ENCODE measurements at regions not wholly inside any gene's neighbourhood (a gene's known extent, or its start where the extent isn't known, plus 50 kb on each side); places are given as distances from the start of the nearest gene placed in this dataset.

- no peaks in the 10 kb centered on the region for H3K36me3 ChIP-seq (ENCODE audit: control insufficient read depth in 2 of 2, insufficient read depth in 2 of 2, low read length in 1 of 2)
- H3K27ac ChIP-seq (ENCODE audit: low read depth in 2 of 2, low read length in 1 of 2): no peak overlapping the region
- H3K27me3 ChIP-seq (ENCODE audit: control insufficient read depth in 1 of 2, insufficient read depth in 2 of 2, low read length in 2 of 2): no peaks in the 10 kb centered on the region
- H3K4me1 ChIP-seq (ENCODE audit: control insufficient read depth in 2 of 2, insufficient read depth in 2 of 2, low read length in 1 of 2): no peaks in the 10 kb centered on the region
- H3K9me3 ChIP-seq (ENCODE audit: control insufficient read depth in 2 of 2, insufficient read depth in 1 of 2, low read depth in 1 of 2, low read length in 1 of 2): no peaks in the 10 kb centered on the region
- no peak overlapping the region for H3K4me3 ChIP-seq (ENCODE audit: low read depth in 1 of 2, low read length in 2 of 2)
- WGBS, 2 donors: 76 to 81% methylated on average over 12 of the region's 12 CpGs
Measured at GRCh38 chr12:88743946-88744685, 163.8 kb upstream of the KITLG start.

GRCh38 chr12:88737838-88738472 lies 157.7 kb upstream of the KITLG start:
- H3K27ac ChIP-seq (ENCODE audit: low read depth in 2 of 2, low read length in 1 of 2): no peak overlapping the region
- WGBS, 2 donors: 73 to 91% methylated on average over 8 of the region's 8 CpGs
- H3K4me1 ChIP-seq (ENCODE audit: control insufficient read depth in 2 of 2, insufficient read depth in 2 of 2, low read length in 1 of 2): no peaks in the 10 kb centered on the region
- no peak overlapping the region for H3K4me3 ChIP-seq (ENCODE audit: low read depth in 1 of 2, low read length in 2 of 2)
- H3K27me3 ChIP-seq (ENCODE audit: control insufficient read depth in 1 of 2, insufficient read depth in 2 of 2, low read length in 2 of 2): no peaks in the 10 kb centered on the region
- no peaks in the 10 kb centered on the region for H3K36me3 ChIP-seq (ENCODE audit: control insufficient read depth in 2 of 2, insufficient read depth in 2 of 2, low read length in 1 of 2)
- H3K9me3 ChIP-seq (ENCODE audit: control insufficient read depth in 2 of 2, insufficient read depth in 1 of 2, low read depth in 1 of 2, low read length in 1 of 2): peaks cover 0 to 3% of the 10 kb centered on the region in 2 donors

GRCh38 chr12:88736031-88736430 lies 155.8 kb upstream of the KITLG start:
- no peak overlapping the region for H3K4me3 ChIP-seq (ENCODE audit: low read depth in 1 of 2, low read length in 2 of 2)
- no peaks in the 10 kb centered on the region for H3K36me3 ChIP-seq (ENCODE audit: control insufficient read depth in 2 of 2, insufficient read depth in 2 of 2, low read length in 1 of 2)
- no peak overlapping the region for H3K27ac ChIP-seq (ENCODE audit: low read depth in 2 of 2, low read length in 1 of 2)
- WGBS, 2 donors: 95 to 100% methylated on average over 1 of the region's 1 CpG
- peaks cover 0 to 3% of the 10 kb centered on the region in 2 donors for H3K9me3 ChIP-seq (ENCODE audit: control insufficient read depth in 2 of 2, insufficient read depth in 1 of 2, low read depth in 1 of 2, low read length in 1 of 2)
- H3K4me1 ChIP-seq (ENCODE audit: control insufficient read depth in 2 of 2, insufficient read depth in 2 of 2, low read length in 1 of 2): no peaks in the 10 kb centered on the region
- H3K27me3 ChIP-seq (ENCODE audit: control insufficient read depth in 1 of 2, insufficient read depth in 2 of 2, low read length in 2 of 2): no peaks in the 10 kb centered on the region

- Histone ChIP-seq H3K4me1 (ENCODE audit: control insufficient read depth in 2 of 2, insufficient read depth in 2 of 2, low read length in 1 of 2) (no peaks in the 10 kb centered on the region), H3K4me3 (ENCODE audit: low read depth in 1 of 2, low read length in 2 of 2) (no peak overlapping the region), H3K9me3 (ENCODE audit: control insufficient read depth in 2 of 2, insufficient read depth in 1 of 2, low read depth in 1 of 2, low read length in 1 of 2) (peaks cover 0 to 3% of the 10 kb centered on the region in 2 donors), H3K27me3 (ENCODE audit: control insufficient read depth in 1 of 2, insufficient read depth in 2 of 2, low read length in 2 of 2) (no peaks in the 10 kb centered on the region), H3K27ac (ENCODE audit: low read depth in 2 of 2, low read length in 1 of 2) (no peak overlapping the region), H3K36me3 (ENCODE audit: control insufficient read depth in 2 of 2, insufficient read depth in 2 of 2, low read length in 1 of 2) (no peaks in the 10 kb centered on the region)
- WGBS, 2 donors: 70 to 83% methylated on average over 2 of the region's 2 CpGs
Measured at GRCh38 chr12:88733008-88733407, 152.7 kb upstream of the KITLG start.

GRCh38 chr12:88729196-88729595 lies 148.9 kb upstream of the KITLG start:
- no peak overlapping the region for H3K4me3 ChIP-seq (ENCODE audit: low read depth in 1 of 2, low read length in 2 of 2)
- no peaks in the 10 kb centered on the region for H3K9me3 ChIP-seq (ENCODE audit: control insufficient read depth in 2 of 2, insufficient read depth in 1 of 2, low read depth in 1 of 2, low read length in 1 of 2)
- H3K36me3 ChIP-seq (ENCODE audit: control insufficient read depth in 2 of 2, insufficient read depth in 2 of 2, low read length in 1 of 2): no peaks in the 10 kb centered on the region
- H3K4me1 ChIP-seq (ENCODE audit: control insufficient read depth in 2 of 2, insufficient read depth in 2 of 2, low read length in 1 of 2): no peaks in the 10 kb centered on the region
- no peaks in the 10 kb centered on the region for H3K27me3 ChIP-seq (ENCODE audit: control insufficient read depth in 1 of 2, insufficient read depth in 2 of 2, low read length in 2 of 2)
- H3K27ac ChIP-seq (ENCODE audit: low read depth in 2 of 2, low read length in 1 of 2): no peak overlapping the region

- 88 to 98% methylated on average over 3 of the region's 3 CpGs for WGBS, 2 donors
- Histone ChIP-seq H3K27me3 (ENCODE audit: control insufficient read depth in 1 of 2, insufficient read depth in 2 of 2, low read length in 2 of 2) (no peaks in the 10 kb centered on the region), H3K36me3 (ENCODE audit: control insufficient read depth in 2 of 2, insufficient read depth in 2 of 2, low read length in 1 of 2) (no peaks in the 10 kb centered on the region), H3K4me3 (ENCODE audit: low read depth in 1 of 2, low read length in 2 of 2) (no peak overlapping the region), H3K9me3 (ENCODE audit: control insufficient read depth in 2 of 2, insufficient read depth in 1 of 2, low read depth in 1 of 2, low read length in 1 of 2) (no peaks in the 10 kb centered on the region), H3K27ac (ENCODE audit: low read depth in 2 of 2, low read length in 1 of 2) (no peak overlapping the region), H3K4me1 (ENCODE audit: control insufficient read depth in 2 of 2, insufficient read depth in 2 of 2, low read length in 1 of 2) (no peaks in the 10 kb centered on the region)
Measured at GRCh38 chr12:88726806-88727720, 146.8 kb upstream of the KITLG start.

- H3K9me3 ChIP-seq (ENCODE audit: control insufficient read depth in 2 of 2, insufficient read depth in 1 of 2, low read depth in 1 of 2, low read length in 1 of 2): no peaks in the 10 kb centered on the region
- H3K36me3 ChIP-seq (ENCODE audit: control insufficient read depth in 2 of 2, insufficient read depth in 2 of 2, low read length in 1 of 2): no peaks in the 10 kb centered on the region
- no peak overlapping the region for H3K4me3 ChIP-seq (ENCODE audit: low read depth in 1 of 2, low read length in 2 of 2)
- no peaks in the 10 kb centered on the region for H3K4me1 ChIP-seq (ENCODE audit: control insufficient read depth in 2 of 2, insufficient read depth in 2 of 2, low read length in 1 of 2)
- 71 to 80% methylated on average over 1 of the region's 1 CpG for WGBS, 2 donors
- no peak overlapping the region for H3K27ac ChIP-seq (ENCODE audit: low read depth in 2 of 2, low read length in 1 of 2)
- H3K27me3 ChIP-seq (ENCODE audit: control insufficient read depth in 1 of 2, insufficient read depth in 2 of 2, low read length in 2 of 2): no peaks in the 10 kb centered on the region
Measured at GRCh38 chr12:88725592-88726143, 145.4 kb upstream of the KITLG start.

GRCh38 chr12:88723219-88723618 lies 142.9 kb upstream of the KITLG start:
- no peak overlapping the region for H3K27ac ChIP-seq (ENCODE audit: low read depth in 2 of 2, low read length in 1 of 2)
- H3K9me3 ChIP-seq (ENCODE audit: control insufficient read depth in 2 of 2, insufficient read depth in 1 of 2, low read depth in 1 of 2, low read length in 1 of 2): no peaks in the 10 kb centered on the region
- WGBS, 2 donors: 48 to 67% methylated on average over 3 of the region's 3 CpGs
- no peaks in the 10 kb centered on the region for H3K27me3 ChIP-seq (ENCODE audit: control insufficient read depth in 1 of 2, insufficient read depth in 2 of 2, low read length in 2 of 2)
- H3K4me3 ChIP-seq (ENCODE audit: low read depth in 1 of 2, low read length in 2 of 2): no peak overlapping the region
- H3K4me1 ChIP-seq (ENCODE audit: control insufficient read depth in 2 of 2, insufficient read depth in 2 of 2, low read length in 1 of 2): no peaks in the 10 kb centered on the region
- H3K36me3 ChIP-seq (ENCODE audit: control insufficient read depth in 2 of 2, insufficient read depth in 2 of 2, low read length in 1 of 2): no peaks in the 10 kb centered on the region

- H3K4me1 ChIP-seq (ENCODE audit: control insufficient read depth in 2 of 2, insufficient read depth in 2 of 2, low read length in 1 of 2): peaks cover 0 to 5% of the 10 kb centered on the region in 2 donors
- H3K27ac ChIP-seq (ENCODE audit: low read depth in 2 of 2, low read length in 1 of 2): no peak overlapping the region
- H3K27me3 ChIP-seq (ENCODE audit: control insufficient read depth in 1 of 2, insufficient read depth in 2 of 2, low read length in 2 of 2): no peaks in the 10 kb centered on the region
- H3K36me3 ChIP-seq (ENCODE audit: control insufficient read depth in 2 of 2, insufficient read depth in 2 of 2, low read length in 1 of 2): no peaks in the 10 kb centered on the region
- H3K4me3 ChIP-seq (ENCODE audit: low read depth in 1 of 2, low read length in 2 of 2): no peak overlapping the region
- 45 to 59% methylated on average over 5 of the region's 5 CpGs for WGBS, 2 donors
- H3K9me3 ChIP-seq (ENCODE audit: control insufficient read depth in 2 of 2, insufficient read depth in 1 of 2, low read depth in 1 of 2, low read length in 1 of 2): no peaks in the 10 kb centered on the region
Measured at GRCh38 chr12:88720785-88721650, 140.7 kb upstream of the KITLG start.
